ENCODE measurements at regions not wholly inside any gene's neighbourhood (a gene's known extent, or its start where the extent isn't known, plus 50 kb on each side); places are given as distances from the start of the nearest gene placed in this dataset.
"Not testable (repeated sequence)": the region's sequence is repeated elsewhere in the genome, so short reads cannot be mapped to it uniquely, and the experiment has no call there.

DNA sequence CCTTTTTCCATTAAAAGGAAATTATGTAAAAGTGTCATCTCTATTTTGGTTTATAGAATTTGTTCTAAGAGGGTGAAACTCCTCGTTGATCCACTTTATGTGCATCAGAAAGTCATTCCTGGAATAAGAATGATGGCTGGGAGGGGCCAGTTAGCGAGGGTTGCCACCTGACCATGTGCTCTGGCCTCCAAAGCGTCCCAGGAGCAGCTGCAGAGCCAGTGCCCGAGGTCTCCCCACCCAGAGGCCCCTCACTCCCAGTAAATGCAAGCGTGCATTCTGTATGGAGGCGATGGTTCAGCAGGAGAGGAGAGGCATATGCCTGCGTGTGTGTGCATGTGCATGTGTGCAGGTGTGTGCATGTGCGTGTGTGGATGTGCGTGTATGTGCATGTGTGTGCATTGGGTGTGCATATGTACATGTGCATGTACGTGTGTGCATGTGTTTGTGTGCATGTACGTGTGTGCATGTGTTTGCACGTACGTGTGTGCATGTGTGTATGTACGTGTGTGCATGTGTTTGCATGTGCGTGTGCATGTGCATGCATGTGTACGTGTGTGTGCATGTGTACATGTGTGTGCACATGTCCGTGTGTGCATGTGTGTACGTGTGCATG, 345.8 kb downstream of the TEX29 start:
- peak; percentile 24 for DNase-seq (ENCODE audit: low spot score)

DNA sequence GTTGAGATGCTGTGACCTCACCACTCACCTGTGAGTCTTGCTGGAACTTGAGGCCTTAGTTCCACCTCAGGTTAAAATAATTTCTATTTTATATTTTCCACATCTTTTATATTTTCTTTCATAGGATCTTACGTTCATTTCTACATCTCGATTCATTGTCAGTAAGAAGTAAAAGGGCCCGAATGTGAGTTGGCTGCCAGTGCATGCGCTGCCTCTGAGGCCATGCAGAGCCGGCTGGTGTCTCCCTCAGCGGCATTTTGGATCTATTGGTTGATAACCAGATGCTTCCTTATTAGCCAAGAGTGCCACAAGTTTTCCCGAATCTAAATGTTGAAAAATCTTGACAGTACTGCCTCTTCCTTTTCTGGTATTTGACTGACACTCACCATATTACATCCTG, 347.3 kb downstream of the TEX29 start:
- DNase-seq (ENCODE audit: low spot score): no peak

DNA sequence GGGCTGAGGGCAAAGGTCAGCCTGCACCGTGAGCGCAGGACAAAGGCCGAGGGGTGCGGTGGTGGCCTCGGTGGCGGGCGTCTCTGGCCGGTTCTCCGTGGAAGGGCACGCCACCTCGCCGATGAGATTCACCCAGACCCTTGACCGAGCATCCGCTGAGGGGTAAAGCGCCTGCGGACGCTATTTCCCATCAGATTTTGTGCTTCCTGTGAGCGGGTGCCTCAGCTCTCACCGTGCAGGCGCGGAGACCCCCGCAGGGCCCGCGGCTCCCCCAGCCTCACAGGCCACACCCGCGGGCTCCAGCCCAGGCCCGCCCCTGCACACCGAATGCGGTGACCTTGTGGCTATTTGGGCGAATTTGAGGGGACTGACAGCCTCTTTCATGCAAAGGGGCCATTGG, 348.0 kb downstream of the TEX29 start:
- peak; percentile 31 for DNase-seq (ENCODE audit: low spot score)

DNA sequence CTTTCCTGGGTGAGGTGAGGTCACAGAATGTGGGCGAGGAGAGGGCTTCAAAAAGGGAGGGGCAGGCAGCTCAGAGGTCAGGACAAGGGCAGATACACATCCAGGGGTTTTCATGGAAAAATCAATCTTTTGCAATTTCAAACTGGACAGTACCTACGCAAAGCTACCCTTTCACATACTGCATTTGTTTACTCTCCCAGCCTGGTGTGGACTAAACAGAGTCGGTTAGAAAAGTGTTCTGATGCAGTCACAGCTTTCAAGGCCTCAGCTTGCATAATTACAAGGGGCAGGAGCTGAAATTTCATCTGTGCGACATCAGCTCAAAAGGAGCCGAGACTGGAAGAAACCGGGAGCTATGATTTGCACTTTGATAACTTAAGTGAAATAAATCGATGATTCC, 351.8 kb downstream of the TEX29 start:
- not testable (repeated sequence) for DNase-seq (ENCODE audit: low spot score)

GRCh38 chr13:111678120-111678882, 357.9 kb downstream of the TEX29 start:
- DNase-seq (ENCODE audit: low spot score): not testable (repeated sequence)

DNA sequence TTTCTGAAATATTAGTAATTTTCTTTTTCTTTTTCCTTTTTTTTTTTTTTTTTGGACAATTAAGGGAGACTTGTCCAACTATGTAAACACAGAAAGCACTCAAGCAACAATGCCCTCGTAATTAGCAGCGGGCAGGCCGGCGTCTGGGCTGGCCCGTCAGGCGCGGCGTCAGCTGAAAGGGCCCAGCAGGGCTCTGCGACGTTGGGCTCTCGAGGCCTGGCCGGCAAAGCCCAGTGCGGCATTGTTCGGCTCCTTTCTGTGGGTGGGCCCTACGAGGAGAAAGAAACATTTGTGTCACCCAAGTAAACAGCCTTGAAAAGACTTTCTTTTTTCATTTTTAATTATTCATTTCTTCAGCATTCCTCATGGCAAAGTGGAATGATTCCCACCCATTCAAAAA, 359.2 kb downstream of the TEX29 start:
- DNase-seq (ENCODE audit: low spot score): not testable (repeated sequence)

DNA sequence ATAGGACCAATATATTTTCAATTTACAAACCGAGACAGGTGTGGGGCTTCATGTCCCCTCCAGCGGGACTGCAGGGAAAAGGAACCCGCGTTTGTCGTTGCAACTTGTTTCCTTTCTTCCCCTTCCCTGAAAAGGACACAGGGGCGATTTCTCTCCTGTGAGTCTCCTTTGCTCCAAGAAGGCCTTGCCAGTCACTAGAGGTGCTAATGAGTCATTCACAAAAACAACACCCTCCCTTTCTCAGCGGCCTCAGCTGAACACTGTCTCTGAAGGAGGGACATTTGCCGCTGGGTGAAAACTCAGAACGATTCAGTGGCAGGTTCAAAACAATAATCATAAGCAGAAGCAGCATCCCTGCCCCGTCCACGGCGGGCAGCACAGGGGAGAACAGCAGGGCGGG, 359.7 kb downstream of the TEX29 start:
- DNase-seq (ENCODE audit: low spot score): not testable (repeated sequence)

DNA sequence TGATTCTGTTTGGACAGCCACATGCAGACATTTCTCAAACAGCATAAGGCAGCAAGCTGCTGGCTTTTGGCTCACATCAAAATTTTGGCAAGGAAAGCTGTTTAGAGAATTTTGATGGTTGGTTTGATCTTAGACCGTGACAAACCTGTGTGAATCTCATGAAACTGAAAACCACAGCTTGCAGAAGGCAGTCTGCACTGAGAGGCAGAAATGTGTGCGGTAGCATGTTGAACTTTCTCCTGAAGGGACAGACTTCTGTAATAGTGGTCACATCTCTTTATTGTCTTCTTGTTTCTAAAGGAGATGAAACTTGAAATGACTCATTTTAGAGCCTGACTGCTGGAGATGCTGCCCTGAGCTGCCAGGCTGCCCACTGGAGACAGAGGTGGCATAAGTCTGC, 371.6 kb downstream of the TEX29 start:
- DNase-seq (ENCODE audit: low spot score): not testable (repeated sequence)

DNA sequence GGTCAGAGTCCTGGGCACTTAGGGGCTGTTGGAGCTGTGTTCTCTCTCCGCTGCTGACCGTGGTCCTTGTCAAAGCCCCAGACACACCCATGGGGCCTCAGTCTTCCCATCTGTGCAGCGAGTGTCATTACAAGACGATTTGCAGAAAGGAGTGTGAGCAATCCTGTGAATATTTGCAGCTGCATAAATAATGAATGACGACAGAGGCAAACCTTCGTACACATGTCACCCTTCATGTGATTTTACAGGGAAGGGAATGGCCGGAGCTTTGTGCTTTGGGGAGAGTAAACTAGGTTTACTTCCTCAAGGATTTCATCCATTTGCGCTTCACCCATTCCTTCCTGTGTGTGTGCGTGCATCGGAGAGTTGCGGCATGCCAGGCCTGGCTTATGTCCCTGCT, 370.8 kb upstream of the SOX1 start:
- not testable (repeated sequence) for DNase-seq (ENCODE audit: low spot score)

DNA sequence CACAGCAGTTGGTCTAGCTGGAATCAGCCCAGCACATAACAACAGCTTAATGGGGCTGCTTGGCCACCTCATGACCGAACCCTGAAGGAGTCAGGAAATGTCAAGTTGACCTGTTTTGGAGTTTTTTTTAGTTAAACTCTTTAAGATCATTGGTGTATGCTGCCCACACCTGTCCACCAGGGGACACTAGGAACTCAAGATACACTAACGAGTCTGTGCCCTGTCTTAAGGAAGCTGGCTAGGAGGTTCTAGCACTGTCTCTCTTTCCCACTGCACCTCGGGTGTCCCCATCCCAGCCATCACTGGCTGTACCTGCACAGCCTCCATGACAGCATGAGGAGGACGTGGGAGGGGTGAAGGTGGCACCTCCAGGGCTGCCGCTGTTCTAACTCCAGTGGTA, 364.9 kb upstream of the SOX1 start:
- not testable (repeated sequence) for DNase-seq (ENCODE audit: low spot score)

Data from ecto neural progenitor cell (in vitro differentiated cells).